ENCODE measurements at regions not wholly inside any gene's neighbourhood (a gene's known extent, or its start where the extent isn't known, plus 50 kb on each side); places are given as distances from the start of the nearest gene placed in this dataset.

GRCh38 chr4:162582180-162582579 is 418.4 kb upstream of the FSTL5 start:
- Histone ChIP-seq H3K27ac (no peak overlapping the region), H3K4me3 (no peak overlapping the region)
- no peak for DNase-seq (ENCODE audit: low spot score)
- TF ChIP-seq CTCF (IDR thresholded peaks at IDR 0.05), result no peak

GRCh38 chr4:162565730-162566129 is 401.9 kb upstream of the FSTL5 start:
- no peak overlapping the region for H3K27ac ChIP-seq
- no peak for DNase-seq (ENCODE audit: low spot score)
- TF ChIP-seq CTCF (IDR thresholded peaks at IDR 0.05), result no peak
- no peak overlapping the region for H3K4me3 ChIP-seq

- DNase-seq (ENCODE audit: low spot score), result no peak
- Histone ChIP-seq H3K4me3 (no peak overlapping the region), H3K27ac (no peak overlapping the region)
- TF ChIP-seq CTCF (IDR thresholded peaks at IDR 0.05), result no peak
These were observed 396.3 kb upstream of the FSTL5 start for GRCh38 chr4:162560073-162560472.

- H3K27ac ChIP-seq, result no peak overlapping the region
- no peak overlapping the region for H3K4me3 ChIP-seq
- TF ChIP-seq CTCF (IDR thresholded peaks at IDR 0.05), result no peak
- DNase-seq (ENCODE audit: low spot score), result no peak
These were observed 393.8 kb upstream of the FSTL5 start for GRCh38 chr4:162557516-162558106.

GRCh38 chr4:162535121-162535520 is 371.3 kb upstream of the FSTL5 start:
- Histone ChIP-seq H3K27ac (no peak overlapping the region), H3K4me3 (no peak overlapping the region)
- TF ChIP-seq CTCF (IDR thresholded peaks at IDR 0.05), result no peak
- no peak for DNase-seq (ENCODE audit: low spot score)

- Histone ChIP-seq H3K27ac (no peak overlapping the region), H3K4me3 (no peak overlapping the region)
- no peak for TF ChIP-seq CTCF (IDR thresholded peaks at IDR 0.05)
- DNase-seq (ENCODE audit: low spot score), result no peak
These were observed 359.4 kb upstream of the FSTL5 start for GRCh38 chr4:162523171-162523570.

GRCh38 chr4:162522724-162523123 is 358.9 kb upstream of the FSTL5 start:
- no peak overlapping the region for H3K27ac ChIP-seq
- no peak overlapping the region for H3K4me3 ChIP-seq
- no peak for DNase-seq (ENCODE audit: low spot score)
- no peak for TF ChIP-seq CTCF (IDR thresholded peaks at IDR 0.05)

Measured in coronary artery (tissue), 2 donors.